Aorta (tissue), 5 donors: ENCODE measurements at regions not wholly inside any gene's neighbourhood (a gene's known extent, or its start where the extent isn't known, plus 50 kb on each side); places are given as distances from the start of the nearest gene placed in this dataset.

Experiments used
- ATAC-seq: fragments of 200-7000 bp; cut with Tn5 transposase; one replicate; pipeline ENCODE4 v1.9.1; 2022; ENCODE audit warnings: moderate library complexity; ENCODE audit not compliant: low FRiP score
- DNase-seq, 2 donors: peaks; one replicate each; pipeline ENCODE4 v3.0.0-alpha.2; 2020
- H3K27ac ChIP-seq, 2 donors: one replicate each; pipeline ENCODE4 v1.5.1; 2013; ENCODE audit warnings: low read length in 2 of 2, mild to moderate bottlenecking in 2 of 2, moderate library complexity in 2 of 2, control low read depth in 1 of 2, inconsistent platforms in 1 of 2, low read depth in 1 of 2
- H3K27me3 ChIP-seq, 2 donors: one replicate each; pipeline ENCODE4 v1.6.1; 2013; ENCODE audit warnings: control low read depth in 1 of 2, low read length in 1 of 2, mild to moderate bottlenecking in 1 of 2, moderate library complexity in 1 of 2; ENCODE audit not compliant: insufficient read depth in 2 of 2, control insufficient read depth in 1 of 2
- H3K36me3 ChIP-seq, 2 donors: one replicate each; pipeline ENCODE4 v1.6.1; 2013; ENCODE audit warnings: control low read depth in 1 of 2, low read length in 1 of 2, mild to moderate bottlenecking in 1 of 2; ENCODE audit not compliant: insufficient read depth in 2 of 2, control insufficient read depth in 1 of 2
- H3K4me1 ChIP-seq, 2 donors: one replicate each; pipeline ENCODE4 v1.6.1; 2013; ENCODE audit warnings: low read length in 2 of 2, control low read depth in 1 of 2, mild to moderate bottlenecking in 1 of 2, moderate library complexity in 1 of 2; ENCODE audit not compliant: insufficient read depth in 2 of 2, control insufficient read depth in 1 of 2
- H3K4me3 ChIP-seq, 2 donors: one replicate each; pipeline ENCODE4 v1.5.1; 2013; ENCODE audit warnings: low read length in 2 of 2, control low read depth in 1 of 2, mild to moderate bottlenecking in 1 of 2
- H3K9me3 ChIP-seq: one replicate; pipeline ENCODE4 v1.6.1; 2013; ENCODE audit warnings: mild to moderate bottlenecking, low read length; ENCODE audit not compliant: control insufficient read depth
- WGBS, 2 donors: extraction: QIAGEN DNeasy Blood & Tissue Kit; methylation state at CpG; one replicate each; pipeline ENCODE4 v1.1.7; 2013; 5-methylcytosine and 5-hydroxymethylcytosine counted together
- intact Hi-C, 2 donors: fragments of 100-400 bp; cut with DNase I; formaldehyde crosslinking; loops; one replicate each; pipeline versions ENCODE4 v1.14.2 to v1.15.0; 2022
- donor health status: healthy with polysubstance abuse.
- donor health status: Bipolar disorder and iron deficiency.
- donor health status: DM: no; HTN: no; CAD: no.
- donor health status: DM: no; HTN: no; CAD: no.
- donor health status: DM: yes; HTN: yes; CAD: no.

DNA sequence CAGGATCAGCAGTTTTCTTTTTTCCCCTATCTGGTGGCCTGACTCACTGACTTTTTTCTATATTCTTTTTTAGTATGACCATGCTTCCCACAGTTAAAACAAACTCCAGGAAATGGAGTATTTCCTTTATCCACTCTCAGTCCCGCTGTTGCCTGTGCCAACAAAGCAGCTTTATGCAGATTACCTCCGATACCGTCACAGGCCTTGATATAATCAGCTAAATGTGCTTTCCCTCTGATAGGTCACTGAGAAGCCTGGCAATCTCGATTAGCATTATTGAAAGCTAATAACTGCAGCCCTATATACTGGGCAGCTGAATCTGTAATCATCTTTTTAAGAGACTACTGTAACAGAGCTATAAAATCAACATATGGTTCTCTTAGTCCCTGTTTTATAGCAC, 243.6 kb downstream of the KIF21A start:
- intact Hi-C loops = no loop called here
- H3K9me3 ChIP-seq = no peaks in the 10 kb centered on the region
- WGBS, 2 donors = 1 to 3% methylated on average over 4 of the region's 4 CpGs
- H3K27me3 ChIP-seq = no peaks in the 10 kb centered on the region
- H3K36me3 ChIP-seq = no peaks in the 10 kb centered on the region
- H3K4me1 ChIP-seq = no peaks in the 10 kb centered on the region
- DNase-seq (no peak), ATAC-seq (no peak)
- H3K4me3 ChIP-seq = no peak overlapping the region
- H3K27ac ChIP-seq = no peak overlapping the region

DNA sequence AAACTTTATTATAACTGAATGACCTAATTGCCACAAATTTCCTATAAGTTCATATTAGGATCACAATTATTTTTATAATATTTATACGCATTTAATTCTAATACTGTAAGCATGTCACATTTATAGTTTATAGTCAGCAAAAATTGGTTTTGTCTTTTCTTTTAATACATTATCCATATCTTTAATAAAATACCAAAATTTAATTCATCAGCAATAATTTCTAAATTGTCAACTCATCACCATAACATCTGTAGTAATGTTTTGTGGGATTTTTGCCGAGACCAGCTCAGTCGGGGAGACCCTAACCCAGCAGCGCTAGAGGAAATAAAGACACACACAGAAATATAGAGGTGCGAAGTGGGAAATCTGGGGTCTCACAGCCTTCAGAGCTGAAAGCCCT, 254.2 kb downstream of the KIF21A start:
- intact Hi-C loops = no loop called here
- no peaks in the 10 kb centered on the region for H3K4me1 ChIP-seq
- no peak for DNase-seq
- H3K27ac ChIP-seq = no peak overlapping the region
- no peaks in the 10 kb centered on the region for H3K9me3 ChIP-seq
- H3K4me3 ChIP-seq = no peak overlapping the region
- 96 to 98% methylated on average over 5 of the region's 5 CpGs for WGBS, 2 donors
- ATAC-seq = no peak
- no peaks in the 10 kb centered on the region for H3K27me3 ChIP-seq
- no peaks in the 10 kb centered on the region for H3K36me3 ChIP-seq

DNA sequence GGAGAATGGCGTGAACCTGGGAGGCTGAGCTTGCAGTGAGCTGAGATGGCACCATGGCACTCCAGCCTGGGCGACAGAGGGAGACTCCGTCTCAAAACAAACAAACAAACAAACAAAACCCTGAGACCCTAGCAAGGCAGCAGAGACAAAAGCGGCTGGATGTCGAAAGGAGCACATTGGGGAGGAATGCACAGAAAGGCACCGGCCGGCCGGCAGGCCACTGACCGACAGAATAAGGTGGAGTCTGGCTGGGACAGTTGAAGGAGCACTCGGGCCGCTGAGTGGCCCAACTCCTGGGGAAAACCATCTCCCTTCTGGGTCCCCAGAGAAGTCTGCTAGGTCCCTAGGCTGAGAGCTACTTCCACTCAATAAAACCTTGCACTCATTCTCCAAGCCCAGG, 256.2 kb downstream of the KIF21A start:
- ATAC-seq = no peak
- H3K9me3 ChIP-seq = no peaks in the 10 kb centered on the region
- 95 to 96% methylated on average over 11 of the region's 11 CpGs for WGBS, 2 donors
- H3K36me3 ChIP-seq = no peaks in the 10 kb centered on the region
- intact Hi-C loops = no loop called here
- no peak overlapping the region for H3K27ac ChIP-seq
- H3K4me3 ChIP-seq = no peak overlapping the region
- no peaks in the 10 kb centered on the region for H3K4me1 ChIP-seq
- DNase-seq = no peak
- no peaks in the 10 kb centered on the region for H3K27me3 ChIP-seq

DNA sequence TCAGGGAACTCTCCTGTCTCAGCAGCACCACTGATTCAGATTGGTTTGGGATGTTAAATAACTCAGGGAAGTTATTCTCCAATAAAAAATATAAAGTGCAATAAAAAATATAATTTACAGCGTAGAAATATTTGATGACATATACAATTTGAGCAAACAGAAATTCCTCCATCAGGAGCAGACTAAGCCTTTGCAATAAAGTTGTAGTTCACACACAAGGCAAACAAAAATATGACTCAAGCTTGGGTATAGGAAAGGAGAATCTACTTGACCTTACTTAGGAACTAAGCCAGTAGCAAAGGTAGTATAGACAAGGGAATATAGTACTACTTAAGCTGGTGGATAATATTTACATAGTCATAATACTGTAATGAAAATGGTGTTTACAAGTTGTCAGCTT, 264.1 kb downstream of the KIF21A start:
- 84 to 93% methylated on average over 1 of the region's 1 CpG for WGBS, 2 donors
- intact Hi-C loops = no loop called here
- no peaks in the 10 kb centered on the region for H3K4me1 ChIP-seq
- H3K27me3 ChIP-seq = no peaks in the 10 kb centered on the region
- H3K4me3 ChIP-seq = no peak overlapping the region
- DNase-seq (no peak), ATAC-seq (no peak)
- no peaks in the 10 kb centered on the region for H3K9me3 ChIP-seq
- H3K36me3 ChIP-seq = no peaks in the 10 kb centered on the region
- H3K27ac ChIP-seq = no peak overlapping the region

DNA sequence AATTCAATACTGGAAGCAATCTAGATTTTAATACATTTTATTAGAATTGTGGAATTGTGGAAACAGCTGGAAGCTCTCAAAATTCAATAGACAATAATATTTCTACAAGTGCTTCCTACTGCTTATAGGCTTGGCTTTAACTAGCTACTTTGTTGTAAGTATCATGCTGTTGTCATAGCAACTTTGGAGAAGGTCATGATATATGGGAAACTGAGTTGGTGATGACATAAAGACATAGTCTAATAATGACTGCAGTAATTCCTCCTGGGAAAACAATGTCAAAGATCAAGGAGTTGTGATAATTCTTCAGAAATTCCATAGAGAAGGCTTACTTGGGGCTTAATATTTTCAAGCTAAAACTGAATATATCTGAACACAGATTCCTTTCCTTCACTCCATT, 266.6 kb downstream of the KIF21A start:
- DNase-seq (no peak), ATAC-seq (no peak)
- H3K27ac ChIP-seq = no peak overlapping the region
- no peaks in the 10 kb centered on the region for H3K36me3 ChIP-seq
- H3K4me3 ChIP-seq = no peak overlapping the region
- H3K9me3 ChIP-seq = no peaks in the 10 kb centered on the region
- intact Hi-C loops = loop anchor here in 1 of 2 donors (1.0 kb wide), 1 partner anchor 18 kb away; no protein-coding TSS in a partner anchor
- H3K4me1 ChIP-seq = no peaks in the 10 kb centered on the region
- no peaks in the 10 kb centered on the region for H3K27me3 ChIP-seq

DNA sequence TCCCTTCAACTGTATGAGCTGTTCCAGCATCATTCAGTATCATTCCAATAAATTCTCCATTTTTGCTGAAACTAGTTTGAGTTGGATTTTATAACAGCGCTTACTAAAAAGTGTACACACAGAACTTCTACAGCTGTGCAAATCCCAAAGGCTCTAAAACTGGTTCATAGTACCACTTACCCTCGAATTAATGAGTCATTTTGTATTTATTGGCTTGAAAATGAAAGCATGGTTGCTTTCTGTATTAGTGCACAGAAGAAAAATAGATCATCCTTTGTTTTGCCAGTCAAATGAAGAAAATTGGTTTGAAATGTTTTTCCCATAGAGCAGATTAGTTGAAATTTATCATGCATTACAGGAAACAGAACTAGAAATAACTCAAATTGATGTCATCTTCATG, 268.3 kb upstream of the CPNE8 start:
- intact Hi-C loops = no loop called here
- 1 to 2% methylated on average over 2 of the region's 2 CpGs for WGBS, 2 donors
- ATAC-seq (no peak), DNase-seq (no peak)
- Histone ChIP-seq H3K27ac (no peak overlapping the region), H3K4me1 (no peaks in the 10 kb centered on the region), H3K27me3 (no peaks in the 10 kb centered on the region), H3K36me3 (no peaks in the 10 kb centered on the region), H3K9me3 (no peaks in the 10 kb centered on the region), H3K4me3 (no peak overlapping the region)

DNA sequence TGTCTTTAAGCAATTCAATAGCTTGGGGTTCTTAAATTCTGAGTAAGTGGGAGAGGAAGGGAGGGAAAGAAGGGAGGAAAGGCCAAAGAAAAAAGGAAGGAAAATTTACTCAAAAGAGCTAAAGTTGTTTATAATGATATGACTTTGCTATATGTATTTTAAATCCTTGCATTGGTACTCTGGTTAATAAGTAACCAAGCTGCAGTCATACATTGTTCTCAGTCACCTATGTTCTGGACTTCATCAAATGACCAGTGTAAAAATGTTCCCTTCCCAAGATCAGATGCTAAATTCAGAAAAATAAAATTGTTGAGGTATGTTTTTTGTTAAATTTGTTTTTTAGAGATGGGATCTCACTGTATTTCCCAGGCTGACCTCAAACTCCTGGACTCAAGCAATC, 259.9 kb upstream of the CPNE8 start:
- no peak overlapping the region for H3K27ac ChIP-seq
- DNase-seq = no peak
- ATAC-seq = no peak

DNA sequence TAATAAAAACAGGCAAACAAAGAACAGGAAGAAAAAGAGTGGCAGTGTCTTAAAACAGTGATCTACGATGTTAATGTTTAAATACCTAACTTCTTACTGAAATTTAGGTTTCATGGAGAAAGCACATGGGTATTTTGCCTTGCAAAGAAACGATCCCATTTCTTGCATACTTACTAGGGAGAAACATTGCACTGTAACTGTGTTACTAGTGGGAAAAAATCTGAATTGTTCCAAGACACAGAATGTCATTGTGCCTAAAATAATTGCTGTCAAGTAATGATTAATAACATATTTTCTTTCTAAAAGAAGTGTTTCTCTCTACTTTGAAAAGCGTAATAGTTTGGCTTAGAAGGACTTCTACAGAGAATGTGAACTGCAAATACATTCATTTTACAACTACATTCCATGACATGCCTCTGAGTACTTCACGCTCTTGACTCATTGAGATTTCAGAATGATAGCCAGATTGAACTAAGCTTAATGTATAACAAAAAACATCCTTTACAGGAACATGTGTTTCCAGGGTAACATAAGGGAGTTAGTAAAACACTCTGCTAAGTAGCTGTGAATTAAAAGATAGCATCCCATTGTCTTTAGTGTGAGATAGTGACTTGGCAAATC, 256.2 kb upstream of the CPNE8 start:
- 5 to 7% methylated on average over 4 of the region's 4 CpGs for WGBS, 2 donors
- no peaks in the 10 kb centered on the region for H3K27me3 ChIP-seq
- ATAC-seq = no peak
- no peaks in the 10 kb centered on the region for H3K9me3 ChIP-seq
- H3K36me3 ChIP-seq = no peaks in the 10 kb centered on the region
- intact Hi-C loops = no loop called here
- H3K4me1 ChIP-seq = no peaks in the 10 kb centered on the region
- no peak for DNase-seq
- no peak overlapping the region for H3K27ac ChIP-seq
- no peak overlapping the region for H3K4me3 ChIP-seq

More for the DNA sequence above, 259.9 kb upstream of the CPNE8 start:
- Histone ChIP-seq H3K9me3 (no peaks in the 10 kb centered on the region), H3K4me3 (no peak overlapping the region), H3K27me3 (no peaks in the 10 kb centered on the region), H3K36me3 (no peaks in the 10 kb centered on the region), H3K4me1 (no peaks in the 10 kb centered on the region)
- intact Hi-C loops = no loop called here

DNA sequence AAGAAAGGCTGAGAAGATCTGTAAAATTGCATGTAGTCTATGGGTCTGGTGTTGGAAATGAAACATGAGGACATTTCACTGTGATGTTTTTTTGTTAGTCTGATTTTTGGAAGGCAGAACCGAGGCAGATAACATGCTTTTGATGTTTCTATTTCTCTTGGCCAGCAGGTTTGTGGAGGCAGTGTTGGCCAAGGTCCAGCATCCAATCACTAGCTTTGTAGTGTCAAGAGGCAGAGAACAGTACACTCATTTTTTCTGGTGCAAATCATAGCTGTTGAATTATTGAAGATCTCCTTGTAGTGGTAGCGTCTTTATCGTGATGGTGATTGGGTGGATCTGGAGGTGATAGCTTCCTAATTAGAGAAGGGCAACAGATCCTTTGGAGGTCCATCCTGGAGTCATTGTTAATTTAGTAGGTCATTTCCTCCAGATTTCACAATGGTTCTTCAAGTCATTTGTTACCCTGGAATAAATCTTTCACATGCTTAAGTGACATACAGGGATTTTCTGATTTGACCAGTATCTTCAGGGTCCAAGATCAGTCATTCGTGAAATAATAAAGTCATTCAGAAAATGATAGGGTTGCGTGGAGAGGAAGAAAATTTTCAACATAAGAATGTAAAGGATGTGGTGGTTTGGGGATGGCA, 252.4 kb upstream of the CPNE8 start:
- H3K4me3 ChIP-seq = no peak overlapping the region
- no peak for ATAC-seq
- H3K36me3 ChIP-seq = no peaks in the 10 kb centered on the region
- H3K9me3 ChIP-seq = no peaks in the 10 kb centered on the region
- 36 to 39% methylated on average over 5 of the region's 5 CpGs for WGBS, 2 donors
- H3K4me1 ChIP-seq = no peaks in the 10 kb centered on the region
- DNase-seq = no peak
- H3K27me3 ChIP-seq = no peaks in the 10 kb centered on the region
- H3K27ac ChIP-seq = no peak overlapping the region
- intact Hi-C loops = loop anchor here in 1 of 2 donors (1.0 kb wide), 1 partner anchor 18 kb away; no protein-coding TSS in a partner anchor
